ENCODE measurements at regions not wholly inside any gene's neighbourhood (a gene's known extent, or its start where the extent isn't known, plus 50 kb on each side); places are given as distances from the start of the nearest gene placed in this dataset.
"Not testable (repeated sequence)": the region's sequence is repeated elsewhere in the genome, so short reads cannot be mapped to it uniquely, and the experiment has no call there.

GRCh38 chr2:52341732-52342131, 1309.8 kb upstream of the NRXN1 start:
- DNase-seq = no peak

GRCh38 chr2:52340171-52340570, 1308.2 kb upstream of the NRXN1 start:
- no peak for DNase-seq

GRCh38 chr2:52337786-52338185, 1305.9 kb upstream of the NRXN1 start:
- not testable (repeated sequence) for DNase-seq

- no peak for DNase-seq
These were observed 1305.0 kb upstream of the NRXN1 start for GRCh38 chr2:52336951-52337350.

GRCh38 chr2:52335727-52336126, 1303.8 kb upstream of the NRXN1 start:
- DNase-seq = no peak

- DNase-seq = no peak
These were observed 1302.3 kb upstream of the NRXN1 start for GRCh38 chr2:52334185-52334584.

- DNase-seq = no peak
These were observed 1295.7 kb upstream of the NRXN1 start for GRCh38 chr2:52327641-52328040.

GRCh38 chr2:52314231-52314630, 1282.3 kb upstream of the NRXN1 start:
- no peak for DNase-seq

GRCh38 chr2:52312486-52312885, 1280.6 kb upstream of the NRXN1 start:
- no peak for DNase-seq

- DNase-seq = no peak
These were observed 1279.9 kb upstream of the NRXN1 start for GRCh38 chr2:52311862-52312261.

GRCh38 chr2:52308156-52308555, 1276.2 kb upstream of the NRXN1 start:
- DNase-seq = no peak

GRCh38 chr2:52294628-52295027, 1262.7 kb upstream of the NRXN1 start:
- no peak for DNase-seq

- DNase-seq = no peak
These were observed 1260.9 kb upstream of the NRXN1 start for GRCh38 chr2:52292801-52293200.

GRCh38 chr2:52289741-52290140, 1257.8 kb upstream of the NRXN1 start:
- no peak for DNase-seq

- DNase-seq = no peak
These were observed 1256.7 kb upstream of the NRXN1 start for GRCh38 chr2:52288596-52288995.

GRCh38 chr2:52269696-52270485, 1238.0 kb upstream of the NRXN1 start:
- no peak for DNase-seq

GRCh38 chr2:52264911-52265310, 1233.0 kb upstream of the NRXN1 start:
- DNase-seq = no peak

GRCh38 chr2:52264488-52264887, 1232.6 kb upstream of the NRXN1 start:
- no peak for DNase-seq

- DNase-seq = no peak
These were observed 1229.0 kb upstream of the NRXN1 start for GRCh38 chr2:52260904-52261303.

- not testable (repeated sequence) for DNase-seq
These were observed 1227.0 kb upstream of the NRXN1 start for GRCh38 chr2:52258967-52259366.

- no peak for DNase-seq
These were observed 1226.1 kb upstream of the NRXN1 start for GRCh38 chr2:52258038-52258437.

- DNase-seq = no peak
These were observed 1221.6 kb upstream of the NRXN1 start for GRCh38 chr2:52253416-52253980.

- no peak for DNase-seq
These were observed 1206.8 kb upstream of the NRXN1 start for GRCh38 chr2:52238782-52239181.

- DNase-seq = no peak
These were observed 1190.2 kb upstream of the NRXN1 start for GRCh38 chr2:52222128-52222527.

GRCh38 chr2:52220393-52220792, 1188.5 kb upstream of the NRXN1 start:
- DNase-seq = peak; percentile 30

All from RPMI8226 (cell line).